SK-N-SH treated with all-trans-retinoic acid at 6 μM for 48 hours (cell line): ENCODE measurements at regions not wholly inside any gene's neighbourhood (a gene's known extent, or its start where the extent isn't known, plus 50 kb on each side); places are given as distances from the start of the nearest gene placed in this dataset.

Experiments
- ARNTL ChIP-seq: fragments of 450-650 bp; formaldehyde crosslinking; IDR thresholded peaks from 2 replicates; pipeline ENCODE4 v1.5.0; 2020; ENCODE audit warnings: low read depth, mild to moderate bottlenecking, moderate library complexity, borderline replicate concordance
- BACH2 ChIP-seq: fragments of 250-450 bp; sonication (Bioruptor Pico); IDR thresholded peaks from 2 replicates; pipeline ENCODE4 v1.9.0; 2021; ENCODE audit warnings: mild to moderate bottlenecking, borderline replicate concordance
- CSDC2 ChIP-seq: fragments of 250-450 bp; sonication (Bioruptor Pico); IDR thresholded peaks from 2 replicates; pipeline ENCODE4 v1.5.0; 2020; ENCODE audit warnings: mild to moderate bottlenecking, moderate library complexity
- OSR1 ChIP-seq: fragments of 250-450 bp; sonication (Bioruptor Pico); IDR thresholded peaks from 2 replicates; pipeline ENCODE4 v1.8.0; 2022; ENCODE audit warnings: moderate library complexity, mild to moderate bottlenecking, inconsistent platforms
- PATZ1 ChIP-seq: fragments of 250-450 bp; sonication (Bioruptor Pico); IDR thresholded peaks from 2 replicates; pipeline ENCODE4 v1.8.0; 2020; ENCODE audit warnings: mild to moderate bottlenecking, moderate library complexity, borderline replicate concordance
- RARB ChIP-seq: fragments of 250-450 bp; sonication (Bioruptor Pico); IDR thresholded peaks from 2 replicates; pipeline ENCODE4 v1.8.0; 2021; ENCODE audit warnings: mild to moderate bottlenecking, moderate library complexity
- SNAI2 ChIP-seq: fragments of 250-450 bp; sonication (Bioruptor Pico); IDR thresholded peaks from 2 replicates; pipeline ENCODE4 v1.5.0; 2020; ENCODE audit warnings: mild to moderate bottlenecking, moderate library complexity
- TSHZ2 ChIP-seq: fragments of 250-450 bp; sonication (Bioruptor Pico); IDR thresholded peaks from 2 replicates; pipeline ENCODE4 v1.5.0; 2020; ENCODE audit warnings: mild to moderate bottlenecking, moderate library complexity
- ZFP3 ChIP-seq: fragments of 250-450 bp; sonication (Bioruptor Pico); IDR thresholded peaks from 2 replicates; pipeline ENCODE4 v1.5.0; 2020; ENCODE audit warnings: mild to moderate bottlenecking, moderate library complexity
- ZNF565 ChIP-seq: fragments of 450-650 bp; formaldehyde crosslinking; conservative IDR thresholded peaks from 2 replicates; pipeline ENCODE4 v1.5.0; 2020; ENCODE audit warnings: low read depth, mild to moderate bottlenecking, moderate library complexity
- TF ChIP-seq, protein P1 (sequence below): fragments of 250-450 bp; sonication (Bioruptor Pico); IDR thresholded peaks from 2 replicates; pipeline ENCODE4 v1.5.1; 2020; ENCODE audit warnings: low read depth, mild to moderate bottlenecking, moderate library complexity

GRCh38 chr12:59191372-59191771, 271.1 kb upstream of the LRIG3 start:
- no peak for TF ChIP-seq BACH2
- no peak for TF ChIP-seq RARB (CRISPR knock-in tag)
- no peak for TF ChIP-seq PATZ1 (CRISPR knock-in tag)
- TF ChIP-seq, protein P1, sequence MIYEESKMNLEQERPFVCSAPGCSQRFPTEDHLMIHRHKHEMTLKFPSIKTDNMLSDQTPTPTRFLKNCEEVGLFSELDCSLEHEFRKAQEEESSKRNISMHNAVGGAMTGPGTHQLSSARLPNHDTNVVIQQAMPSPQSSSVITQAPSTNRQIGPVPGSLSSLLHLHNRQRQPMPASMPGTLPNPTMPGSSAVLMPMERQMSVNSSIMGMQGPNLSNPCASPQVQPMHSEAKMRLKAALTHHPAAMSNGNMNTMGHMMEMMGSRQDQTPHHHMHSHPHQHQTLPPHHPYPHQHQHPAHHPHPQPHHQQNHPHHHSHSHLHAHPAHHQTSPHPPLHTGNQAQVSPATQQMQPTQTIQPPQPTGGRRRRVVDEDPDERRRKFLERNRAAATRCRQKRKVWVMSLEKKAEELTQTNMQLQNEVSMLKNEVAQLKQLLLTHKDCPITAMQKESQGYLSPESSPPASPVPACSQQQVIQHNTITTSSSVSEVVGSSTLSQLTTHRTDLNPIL (CRISPR knock-in tag), result no peak
- TF ChIP-seq CSDC2 (CRISPR knock-in tag), result no peak
- no peak for TF ChIP-seq ZNF565 (CRISPR knock-in tag)
- TF ChIP-seq ARNTL (CRISPR knock-in tag), result no peak
- TF ChIP-seq SNAI2 (CRISPR knock-in tag), result no peak
- TF ChIP-seq ZFP3 (CRISPR knock-in tag), result no peak
- TF ChIP-seq OSR1 (CRISPR knock-in tag), result no peak
- no peak for TF ChIP-seq TSHZ2 (CRISPR knock-in tag)
